HG03196 (cell line): ENCODE measurements at regions not wholly inside any gene's neighbourhood (a gene's known extent, or its start where the extent isn't known, plus 50 kb on each side); places are given as distances from the start of the nearest gene placed in this dataset.
"Not testable (repeated sequence)": the region's sequence is repeated elsewhere in the genome, so short reads cannot be mapped to it uniquely, and the experiment has no call there.

ENCODE experiments used
- ATAC-seq: cut with Tn5 transposase; IDR thresholded peaks from one replicate; pipeline ENCODE4 v1.9.1; 2021; ENCODE audit not compliant: unreplicated experiment

- peak; percentile 89 for ATAC-seq
These were observed 70.7 kb downstream of the CETN3 start for GRCh38 chr5:90338712-90339372.

GRCh38 chr5:90337449-90338052 lies 72.0 kb downstream of the CETN3 start:
- no peak for ATAC-seq

GRCh38 chr5:90336752-90337151 lies 72.8 kb downstream of the CETN3 start:
- ATAC-seq, result no peak

GRCh38 chr5:90334741-90335140 lies 74.8 kb downstream of the CETN3 start:
- ATAC-seq, result no peak

DNA sequence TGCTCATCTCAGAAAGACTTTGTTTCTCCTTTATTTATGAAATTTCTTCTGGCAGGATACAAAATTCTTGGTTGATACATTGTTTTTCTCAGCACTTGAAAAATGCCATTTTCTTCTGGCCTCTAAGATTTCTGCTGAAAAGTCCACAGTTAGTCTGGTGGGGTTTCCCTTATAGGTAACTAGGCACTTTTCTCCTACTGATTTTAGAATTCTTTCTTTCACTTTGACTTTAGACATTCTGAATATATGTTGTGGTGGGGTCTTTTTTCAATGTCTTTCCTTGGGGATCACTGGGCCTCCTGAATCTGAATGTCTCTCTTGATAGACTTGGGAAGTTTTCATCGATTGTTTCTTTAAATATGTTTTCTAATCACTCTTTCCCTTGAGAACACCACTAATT lies 79.6 kb downstream of the CETN3 start:
- no peak for ATAC-seq

DNA sequence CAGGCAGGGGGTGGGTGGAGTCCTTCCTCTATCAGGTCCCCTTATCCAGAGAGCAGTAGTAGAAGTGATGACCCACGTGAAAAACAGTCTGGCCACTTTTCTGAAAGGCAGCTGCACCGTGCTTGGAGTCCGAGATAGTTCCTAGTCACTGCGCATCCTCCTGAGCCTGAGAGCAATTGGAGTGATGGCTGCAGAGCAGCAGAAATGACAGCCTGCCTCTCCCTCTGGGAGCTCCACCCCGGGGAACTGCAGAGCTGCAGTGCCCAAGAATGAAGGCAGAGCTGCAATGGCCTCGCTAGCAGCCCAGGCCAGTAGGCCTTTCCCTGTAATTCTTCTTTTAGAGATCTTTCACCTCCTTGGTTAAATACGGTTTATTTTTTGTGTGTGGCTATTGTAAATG lies 82.6 kb downstream of the CETN3 start:
- ATAC-seq, result no peak

GRCh38 chr5:90325093-90325492 lies 84.5 kb downstream of the CETN3 start:
- no peak for ATAC-seq

DNA sequence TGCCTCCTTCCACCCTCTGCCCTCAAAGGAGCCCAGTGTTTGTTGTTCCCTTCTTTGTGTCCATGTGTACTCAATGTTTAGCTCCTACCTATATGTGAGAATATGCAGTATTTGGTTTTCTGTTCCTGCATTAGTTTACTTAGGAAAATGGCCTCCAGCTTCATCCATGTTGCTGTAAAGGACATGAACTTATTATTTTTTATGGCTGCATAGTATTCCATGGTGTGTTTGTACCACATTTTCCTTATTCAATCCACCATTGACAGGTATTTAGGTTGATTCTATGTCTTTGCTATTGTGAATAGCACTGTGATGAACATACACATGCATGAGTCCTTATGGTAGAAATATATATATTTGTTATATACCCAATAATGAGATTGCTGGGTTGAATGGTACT lies 89.2 kb downstream of the CETN3 start:
- not testable (repeated sequence) for ATAC-seq

DNA sequence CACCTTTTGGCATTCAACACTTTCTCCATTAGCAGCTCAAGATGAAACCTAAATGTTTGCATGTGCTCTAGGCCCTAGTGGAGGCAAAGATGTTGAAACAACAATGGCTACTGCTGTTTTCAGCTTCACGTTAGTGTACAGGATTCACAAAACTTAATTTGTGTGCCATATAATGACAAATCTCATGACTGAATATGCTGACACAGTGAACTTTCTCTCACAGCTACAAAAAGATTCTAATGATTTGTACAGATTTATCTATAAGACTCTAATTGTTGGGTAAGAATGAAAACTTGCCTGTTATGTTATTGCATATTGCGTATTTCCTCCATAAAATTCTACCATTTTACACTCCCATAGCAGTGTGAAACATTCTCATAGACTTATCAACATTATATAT lies 97.5 kb downstream of the CETN3 start:
- ATAC-seq, result no peak

DNA sequence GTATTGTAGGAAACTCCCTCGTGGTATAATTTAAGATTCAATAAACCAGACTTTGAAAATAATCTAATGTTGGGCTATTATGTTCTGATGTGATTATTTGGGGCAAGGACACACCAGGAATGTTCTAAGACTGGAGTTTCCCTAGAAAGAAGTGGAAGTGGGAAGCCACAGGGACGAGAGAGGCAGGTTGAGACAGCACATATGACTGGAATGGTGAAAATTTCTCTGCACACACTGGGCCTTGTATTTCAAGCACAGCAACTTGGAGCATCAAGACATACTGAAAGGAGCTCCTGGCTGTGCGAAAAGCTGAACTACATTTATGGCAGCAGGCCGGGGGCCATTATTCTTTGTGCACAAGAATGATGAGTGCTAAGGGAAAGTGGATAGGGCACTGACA lies 98.2 kb downstream of the CETN3 start:
- ATAC-seq, result no peak

DNA sequence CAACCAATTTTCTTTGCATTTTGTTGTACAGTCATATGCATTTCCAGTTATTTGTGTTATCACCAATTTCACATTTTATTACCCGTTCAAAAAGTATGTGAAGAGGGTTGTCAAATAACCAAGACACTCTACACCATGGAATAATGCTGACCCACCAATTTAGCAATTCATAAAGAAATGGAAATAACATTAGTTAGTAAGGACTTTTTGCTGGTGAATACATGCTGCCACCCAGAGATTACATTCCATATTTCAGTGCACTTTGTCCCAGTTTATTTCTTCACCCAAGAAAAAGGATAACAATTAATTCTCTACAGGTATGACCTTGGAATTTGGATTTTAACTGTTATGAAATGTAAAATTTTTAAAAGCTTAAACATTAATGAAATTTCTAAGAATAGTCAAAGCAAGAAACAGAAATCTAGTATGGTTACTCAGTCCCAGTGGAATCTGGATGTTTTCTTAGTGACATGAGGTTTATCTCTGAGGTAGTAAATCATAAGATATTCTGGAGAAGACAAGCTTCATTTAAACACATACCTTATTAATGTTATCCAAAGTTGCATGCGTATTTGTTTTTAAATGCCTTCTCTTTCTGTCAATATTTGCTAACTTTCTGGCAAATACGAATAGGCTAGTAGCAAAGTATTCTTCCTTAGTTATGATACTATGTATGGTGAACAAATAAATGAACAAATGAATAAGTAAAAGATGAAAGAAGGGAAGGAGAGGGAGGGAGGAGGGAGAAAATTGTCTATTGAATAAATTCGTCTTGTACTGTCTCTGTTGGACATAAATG lies 100.6 kb downstream of the CETN3 start:
- no peak for ATAC-seq

DNA sequence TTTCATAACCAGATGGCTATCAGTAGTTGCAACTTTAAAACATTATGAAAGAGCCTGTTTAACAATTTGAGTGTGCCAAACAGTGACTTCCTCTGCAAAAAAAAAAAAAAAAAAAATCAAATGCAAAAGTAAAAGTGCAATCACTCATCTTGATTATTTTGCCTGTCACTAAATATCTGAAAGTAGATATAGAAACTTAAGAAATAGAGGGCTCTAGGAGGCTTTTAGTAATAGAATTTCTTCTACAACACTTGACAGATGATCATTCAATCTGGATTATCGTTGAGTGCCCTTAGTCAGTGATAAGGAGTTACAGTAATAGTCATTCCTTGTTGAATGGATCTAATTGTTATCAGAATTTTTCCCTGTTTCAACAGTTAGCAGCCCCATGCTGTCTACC lies 101.8 kb downstream of the CETN3 start:
- ATAC-seq, result no peak

DNA sequence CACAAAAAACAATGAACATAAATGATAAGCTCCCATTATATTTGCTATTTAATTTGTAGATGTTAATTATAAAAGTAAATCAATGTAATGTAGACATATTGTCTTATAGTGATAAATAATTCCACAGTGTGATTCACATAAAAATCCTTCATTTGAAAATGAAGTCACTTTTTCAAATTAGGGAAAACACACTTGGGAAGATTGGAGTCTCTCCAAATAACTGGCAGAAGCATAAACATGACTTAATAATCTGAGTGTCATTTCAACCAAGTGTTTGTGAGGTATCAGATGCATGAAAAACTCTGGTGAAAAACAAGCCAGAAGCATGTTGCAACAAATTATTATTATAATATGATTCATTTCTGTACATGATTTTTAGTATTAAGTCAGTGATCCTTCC lies 102.2 kb downstream of the CETN3 start:
- ATAC-seq, result no peak

DNA sequence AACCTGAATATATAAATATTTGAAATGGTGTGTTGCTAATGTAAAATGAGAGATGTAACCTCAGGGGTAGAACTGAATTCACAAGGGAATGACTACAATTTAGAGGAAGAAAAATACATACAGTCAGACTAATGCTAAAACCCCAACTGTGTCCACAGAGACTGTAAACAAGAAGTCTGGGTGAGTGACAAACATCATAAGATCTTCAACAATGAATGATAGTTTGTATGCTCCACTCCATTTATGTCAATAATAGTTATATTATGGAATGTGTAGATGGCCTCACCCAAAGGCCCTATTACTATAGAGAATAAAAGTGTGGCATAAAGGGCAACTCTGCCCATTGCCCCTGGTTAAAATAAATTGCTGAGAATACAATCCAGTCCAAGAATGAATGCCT lies 102.9 kb downstream of the CETN3 start:
- no peak for ATAC-seq

GRCh38 chr5:90305041-90305720 lies 104.4 kb downstream of the CETN3 start:
- ATAC-seq, result no peak

DNA sequence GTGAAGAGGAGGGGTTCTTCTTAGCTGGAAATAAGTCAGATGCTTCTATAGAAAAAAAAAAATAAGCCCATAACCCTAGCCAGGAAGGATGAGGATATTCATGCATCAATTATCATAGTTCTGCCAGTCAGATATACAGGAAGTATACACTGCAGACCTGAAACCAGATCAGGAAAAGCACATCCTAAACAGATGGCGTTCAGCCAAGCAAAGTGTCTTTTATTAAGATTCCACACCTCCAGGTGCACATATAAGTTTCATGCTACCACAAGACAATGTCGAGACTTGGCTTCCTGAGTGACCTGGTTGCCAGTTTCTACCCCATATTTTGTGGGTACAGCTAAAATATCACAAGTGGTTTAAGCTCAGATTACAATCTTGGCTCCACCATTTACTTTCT lies 108.3 kb downstream of the CETN3 start:
- ATAC-seq, result no peak

DNA sequence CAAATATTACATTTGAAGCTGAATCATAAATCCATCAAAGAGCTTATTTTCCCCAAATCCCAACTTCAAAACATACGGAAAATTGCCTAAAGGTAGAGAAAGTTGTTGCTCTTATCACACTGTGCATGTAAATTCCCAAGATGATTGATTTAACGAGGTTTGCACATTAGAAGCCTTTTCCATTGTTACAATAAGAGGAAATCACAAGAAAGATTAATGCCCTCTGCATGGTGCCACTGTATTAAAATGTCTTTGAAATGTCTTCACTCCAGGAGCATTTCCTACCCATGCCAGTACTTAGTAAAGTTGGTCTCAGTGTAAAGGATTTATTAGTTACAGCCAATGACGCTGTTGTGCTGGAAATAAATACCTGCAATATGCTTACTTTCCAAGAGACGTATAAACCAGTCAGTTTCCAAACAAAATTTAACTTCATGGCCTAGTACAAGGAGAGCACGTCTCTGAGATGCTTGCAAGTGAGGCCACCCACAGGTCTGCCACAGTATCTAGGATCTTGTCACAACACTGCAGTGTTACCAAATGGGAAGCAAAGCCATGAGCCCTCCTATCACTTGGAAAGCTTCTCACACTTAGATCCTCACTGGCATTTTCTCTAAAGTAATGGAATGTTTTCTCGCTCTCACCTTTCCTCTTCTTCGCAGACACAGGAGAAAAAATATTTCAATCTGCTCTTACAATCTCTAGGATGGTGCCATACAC lies 112.4 kb downstream of the CETN3 start:
- no peak for ATAC-seq

GRCh38 chr5:90294604-90295003 lies 115.0 kb downstream of the CETN3 start:
- ATAC-seq, result no peak

DNA sequence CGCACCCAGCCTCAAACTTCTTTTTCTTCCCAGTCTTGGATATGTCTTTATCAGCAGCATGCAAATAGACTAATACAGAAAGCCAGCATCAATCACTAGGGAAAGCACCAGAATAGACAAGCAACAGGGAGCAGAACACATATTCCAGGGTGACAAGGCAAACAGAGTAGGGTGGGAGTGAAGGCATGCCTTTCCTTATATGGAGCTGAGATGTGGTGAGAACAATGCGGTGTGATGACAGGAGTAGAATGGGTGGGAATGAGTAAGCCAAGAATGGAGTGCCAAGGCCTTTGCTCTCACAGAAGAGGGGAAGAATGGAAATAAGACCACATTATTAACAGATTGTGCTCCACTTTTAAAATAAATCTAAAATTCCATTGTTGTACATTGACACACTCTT lies 115.6 kb downstream of the CETN3 start:
- ATAC-seq, result no peak

DNA sequence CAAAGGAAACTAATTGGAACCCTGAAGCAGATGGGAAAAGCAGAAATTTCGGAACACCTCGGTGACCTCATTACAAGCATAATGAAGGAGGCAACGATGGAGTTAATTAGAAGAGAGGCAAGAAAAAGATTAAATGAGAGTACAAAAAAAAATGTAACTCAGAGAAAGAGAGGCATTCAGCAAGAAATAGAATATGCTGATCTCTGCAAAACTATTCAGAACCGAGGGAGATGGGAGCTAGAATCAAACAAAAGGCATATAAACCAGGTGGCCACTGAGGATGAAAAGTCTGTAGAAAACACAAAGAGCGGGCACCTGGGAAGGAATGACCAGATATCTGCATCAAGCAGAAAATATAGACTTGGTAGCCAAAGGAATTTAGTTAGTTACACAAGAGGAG lies 118.9 kb downstream of the CETN3 start:
- ATAC-seq, result no peak

GRCh38 chr5:90289837-90290236 lies 119.7 kb downstream of the CETN3 start:
- no peak for ATAC-seq
